Spleen (tissue), 11 donors: ENCODE measurements at regions not wholly inside any gene's neighbourhood (a gene's known extent, or its start where the extent isn't known, plus 50 kb on each side); places are given as distances from the start of the nearest gene placed in this dataset.

ENCODE experiments used
- DNase-seq: peaks from one replicate; pipeline ENCODE4 v3.0.0-alpha.2; 2020
- H3K27ac ChIP-seq, 8 donors: fragments of 200-600 bp; sonication (generic) in 7 of 8; 1 replicate in 4 of 8; 2 replicates in 4 of 8; pipeline versions ENCODE4 v1.5.0 to v1.8.0; 2016 to 2021; ENCODE audit warnings: inconsistent platforms in 4 of 8, mild to moderate bottlenecking in 4 of 8, moderate library complexity in 1 of 8
- H3K27me3 ChIP-seq, 7 donors: fragments of 200-600 bp; sonication (generic) in 6 of 7; replicated peaks in 1 of 7; 1 replicate in 4 of 7; 2 replicates in 3 of 7; pipeline versions ENCODE4 v1.5.0 to v1.8.0; 2016 to 2021; ENCODE audit warnings: inconsistent platforms in 3 of 7, mild to moderate bottlenecking in 1 of 7
- H3K36me3 ChIP-seq, 6 donors: fragments of 200-600 bp; sonication (generic) in 5 of 6; 1 replicate in 4 of 6; 2 replicates in 2 of 6; pipeline versions ENCODE4 v1.5.0 to v1.8.0; 2016 to 2021; ENCODE audit warnings: inconsistent platforms in 2 of 6
- H3K4me1 ChIP-seq, 6 donors: fragments of 200-600 bp; sonication (generic) in 5 of 6; 1 replicate in 3 of 6; 2 replicates in 3 of 6; pipeline versions ENCODE4 v1.5.0 to v1.8.0; 2016 to 2021; ENCODE audit warnings: inconsistent platforms in 3 of 6
- H3K4me3 ChIP-seq, 8 donors: fragments of 200-600 bp; sonication (generic) in 7 of 8; 1 replicate in 4 of 8; 2 replicates in 4 of 8; pipeline versions ENCODE4 v1.5.0 to v1.8.0; 2016 to 2021; ENCODE audit warnings: inconsistent platforms in 4 of 8, mild to moderate bottlenecking in 4 of 8, moderate library complexity in 2 of 8
- H3K9me3 ChIP-seq, 8 donors: fragments of 200-600 bp; sonication (generic) in 7 of 8; 1 replicate in 4 of 8; 2 replicates in 4 of 8; pipeline versions ENCODE4 v1.5.0 to v1.8.0; 2016 to 2021; ENCODE audit warnings: inconsistent platforms in 4 of 8
- CTCF ChIP-seq, 11 experiments: fragments of 200-600 bp in 7 of 11; fragments of 450-650 bp in 4 of 11; sonication (generic) in 4 of 11; IDR thresholded peaks in 8 of 11; conservative IDR thresholded peaks in 3 of 11; 1 replicate in 7 of 11; 2 replicates in 4 of 11; pipeline versions ENCODE4 v1.4.0 to v1.8.0; 2016 to 2021; ENCODE audit warnings: antibody characterized with exemption in 11 of 11, inconsistent platforms in 4 of 11, mild to moderate bottlenecking in 1 of 11
- POLR2A ChIP-seq, 3 donors: fragments of 450-650 bp; IDR thresholded peaks; one replicate each; pipeline ENCODE4 v1.5.1; 2017; ENCODE audit warnings: antibody characterized with exemption in 3 of 3, mild to moderate bottlenecking in 1 of 3
- POLR2AphosphoS5 ChIP-seq, 3 donors: sonication (generic); formaldehyde crosslinking; IDR thresholded peaks; one replicate each; pipeline ENCODE4 v1.5.1; 2017; ENCODE audit warnings: antibody characterized with exemption in 3 of 3
- WGBS, 5 donors: extraction: QIAGEN DNeasy Blood & Tissue Kit in 3 of 5; methylation state at CpG; one replicate each; pipeline versions ENCODE4 v1.1.5 to v1.1.7; 2013 to 2018; 5-methylcytosine and 5-hydroxymethylcytosine counted together
- intact Hi-C: fragments of 100-400 bp; cut with DNase I; formaldehyde crosslinking; loops from one replicate; pipeline ENCODE4 v1.15.0; 2023; ENCODE audit warnings: low total_unique reads
- donor health status: healthy with polysubstance abuse.
- donor health status: DM: no; HTN: no; CAD: no; lungs with moderate emphysema.
- donor health status: DM: no; HTN: no; CAD: no.
- donor health status: Bipolar disorder and iron deficiency.
- donor health status: healthy.
- donor health status: DM: no; HTN: no; CAD: no.
- donor health status: DM: yes; HTN: yes; CAD: no.

DNA sequence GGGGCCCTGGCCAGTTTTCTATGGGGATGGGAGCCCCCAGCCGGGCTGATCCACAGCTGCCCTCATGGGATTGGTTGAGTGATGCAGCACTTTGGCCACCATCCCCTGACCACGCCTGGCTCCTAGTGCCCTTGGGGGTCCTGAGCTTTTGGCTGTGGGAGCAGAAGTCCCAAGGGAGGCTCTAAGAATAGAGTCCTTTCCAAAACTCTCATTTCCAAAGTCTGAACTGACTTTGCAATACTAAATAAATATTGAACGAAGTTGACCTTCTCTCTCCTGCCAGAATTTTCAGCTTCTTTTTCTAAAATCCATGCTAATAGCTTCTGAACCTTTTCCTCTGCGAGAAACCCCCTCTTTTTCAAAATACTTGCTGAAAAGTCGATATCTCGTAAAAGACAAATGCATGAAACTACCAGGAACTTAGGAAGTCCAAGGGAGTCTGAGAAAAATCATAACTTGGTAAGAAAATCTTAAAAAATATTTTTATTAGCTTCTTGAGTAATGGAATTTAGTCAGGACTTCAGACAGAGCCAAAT is 62.7 kb upstream of the IGFBP3 start:
- Histone ChIP-seq H3K4me3 (no peak overlapping the region), H3K27ac (no peak overlapping the region), H3K36me3 (no peaks in the 10 kb centered on the region), H3K9me3 (peaks cover 0 to 4% (median 0%) of the 10 kb centered on the region in 8 donors), H3K4me1 (no peaks in the 10 kb centered on the region), H3K27me3 (no peaks in the 10 kb centered on the region)
- no peak for TF ChIP-seq POLR2AphosphoS5 (IDR thresholded peaks at IDR 0.05)
- no peak for TF ChIP-seq POLR2A (IDR thresholded peaks at IDR 0.05)
- no peak for TF ChIP-seq CTCF (IDR thresholded peaks at IDR 0.05 in 8 of 11, conservative IDR thresholded peaks at IDR 0.05 in 3 of 11)
- intact Hi-C loops, result no loop called here
- 76 to 88% (median 81%) methylated on average over 4 to 6 of the region's 6 CpGs for WGBS, 5 donors
- DNase-seq, result no peak

GRCh38 chr7:45982907-45983719 is 62.0 kb upstream of the IGFBP3 start:
- intact Hi-C loops, result no loop called here
- no peak for DNase-seq
- no peaks in the 10 kb centered on the region for H3K27me3 ChIP-seq
- H3K4me1 ChIP-seq, result no peaks in the 10 kb centered on the region
- no peak overlapping the region for H3K4me3 ChIP-seq
- H3K9me3 ChIP-seq, result peaks cover 0 to 4% (median 0%) of the 10 kb centered on the region in 8 donors
- TF ChIP-seq CTCF (IDR thresholded peaks at IDR 0.05 in 8 of 11, conservative IDR thresholded peaks at IDR 0.05 in 3 of 11) (no peak), POLR2AphosphoS5 (IDR thresholded peaks at IDR 0.05) (no peak), POLR2A (IDR thresholded peaks at IDR 0.05) (no peak)
- no peaks in the 10 kb centered on the region for H3K36me3 ChIP-seq
- H3K27ac ChIP-seq, result no peak overlapping the region
- WGBS, 5 donors, result 84 to 92% (median 87%) methylated on average over 10 to 11 of the region's 11 CpGs

GRCh38 chr7:45982132-45982531 is 61.1 kb upstream of the IGFBP3 start:
- TF ChIP-seq POLR2AphosphoS5 (IDR thresholded peaks at IDR 0.05), result no peak
- no peak for TF ChIP-seq CTCF (IDR thresholded peaks at IDR 0.05 in 8 of 11, conservative IDR thresholded peaks at IDR 0.05 in 3 of 11)
- no peak for TF ChIP-seq POLR2A (IDR thresholded peaks at IDR 0.05)
- intact Hi-C loops, result no loop called here
- Histone ChIP-seq H3K27ac (no peak overlapping the region), H3K27me3 (no peaks in the 10 kb centered on the region), H3K9me3 (peaks cover 0 to 4% (median 0%) of the 10 kb centered on the region in 8 donors), H3K4me1 (no peaks in the 10 kb centered on the region), H3K36me3 (no peaks in the 10 kb centered on the region), H3K4me3 (no peak overlapping the region)
- WGBS, 5 donors, result 67 to 86% (median 77%) methylated on average over 2 of the region's 2 CpGs
- no peak for DNase-seq

GRCh38 chr7:45980973-45981372 is 59.9 kb upstream of the IGFBP3 start:
- Histone ChIP-seq H3K27ac (no peak overlapping the region), H3K36me3 (no peaks in the 10 kb centered on the region), H3K4me1 (no peaks in the 10 kb centered on the region), H3K27me3 (peaks cover 0 to 5% (median 0%) of the 10 kb centered on the region in 7 donors), H3K9me3 (peaks cover 0 to 4% (median 0%) of the 10 kb centered on the region in 8 donors), H3K4me3 (no peak overlapping the region)
- TF ChIP-seq CTCF (IDR thresholded peaks at IDR 0.05 in 8 of 11, conservative IDR thresholded peaks at IDR 0.05 in 3 of 11) (no peak), POLR2AphosphoS5 (IDR thresholded peaks at IDR 0.05) (no peak), POLR2A (IDR thresholded peaks at IDR 0.05) (no peak)
- no peak for DNase-seq
- intact Hi-C loops, result no loop called here
- WGBS, 5 donors, result 91 to 95% (median 92%) methylated on average over 6 of the region's 6 CpGs
